K562 (cell line): ENCODE measurements at regions not wholly inside any gene's neighbourhood (a gene's known extent, or its start where the extent isn't known, plus 50 kb on each side); places are given as distances from the start of the nearest gene placed in this dataset.
A peak's percentile ranks its signal among the peaks of the same experiment; 100 is the strongest.

Experiments
- ATAC-seq: fragments of 200-7000 bp; cut with Tn5 transposase; 3 replicates; pipeline ENCODE4 v1.9.1; 2020; ENCODE audit warnings: moderate library complexity
- BruUV-seq: library from RNA; stranded (reverse); fragments of 400-500 nt; replicated peaks from 2 replicates; lab custom pipeline; 2021; lab: Mats Ljungman, UMichigan
- CTCF ChIA-PET: fragments of 300-600 bp; formaldehyde crosslinking; extraction: SDS; loops from one replicate; lab custom pipeline; 2021; ENCODE audit warnings: low intra/inter-chr PET ratio; lab: Yijun Ruan, JAX
- POLR2A ChIA-PET: fragments of 300-600, 350-650 bp; sonication (Branson Sonifier 250); formaldehyde crosslinking; extraction: SDS; loops from one replicate; lab custom pipeline; 2021; ENCODE audit warnings: antibody characterized with exemption, inconsistent platforms; lab: Yijun Ruan, JAX
- DNase-seq, 4 experiments: peaks; one replicate each; pipeline versions ENCODE4 v3.0.0 to v3.0.0-alpha.2; 2011 to 2018; ENCODE audit warnings: low spot score in 3 of 4, mixed read lengths in 3 of 4; ENCODE audit errors: extremely low read depth in 1 of 4
- FAIRE-seq: peaks from 2 replicates; lab custom pipeline; 2011; peaks lifted over from hg19 to GRCh38; lab: Jason Lieb, UNC
- H2AFZ ChIP-seq: 2 replicates; pipeline ENCODE4 v1.6.0; 2011; ENCODE audit warnings: low read depth, low read length, control low read depth, inconsistent platforms
- H3K27ac ChIP-seq: fragments of 200-600 bp; 3 replicates; pipeline ENCODE4 v1.8.0; 2011; ENCODE audit warnings: low read depth, mild to moderate bottlenecking, control low read depth, inconsistent platforms, low read length, moderate library complexity, mixed read lengths; ENCODE audit errors: extremely low read depth
- H3K27me3 ChIP-seq, 2 experiments: fragments of 300-600 bp in 1 of 2; 2 replicates in 1 of 2; 3 replicates in 1 of 2; pipeline versions ENCODE4 v1.6.0 to v1.8.0; 2011; ENCODE audit warnings: inconsistent platforms in 2 of 2, low read length in 2 of 2, mild to moderate bottlenecking in 1 of 2, mixed read lengths in 1 of 2, moderate library complexity in 1 of 2; ENCODE audit not compliant: control insufficient read depth in 2 of 2, insufficient read depth in 2 of 2
- H3K36me3 ChIP-seq: fragments of 300-600 bp; 3 replicates; pipeline ENCODE4 v1.8.0; 2011; ENCODE audit warnings: mild to moderate bottlenecking, low read length, inconsistent platforms; ENCODE audit not compliant: control insufficient read depth, insufficient read depth
- H3K4me1 ChIP-seq, 2 experiments: fragments of 200-600 bp in 1 of 2; replicated peaks in 1 of 2; 2 replicates in 1 of 2; 3 replicates in 1 of 2; pipeline versions ENCODE4 v1.5.1 to v1.8.0; 2011; ENCODE audit warnings: inconsistent platforms in 2 of 2, low read length in 2 of 2, mild to moderate bottlenecking in 1 of 2, mixed read lengths in 1 of 2, moderate library complexity in 1 of 2; ENCODE audit not compliant: control insufficient read depth in 2 of 2, insufficient read depth in 2 of 2
- H3K4me2 ChIP-seq: 2 replicates; pipeline ENCODE4 v1.6.1; 2011; ENCODE audit warnings: low read length, control low read depth, inconsistent platforms, mixed read lengths; ENCODE audit not compliant: insufficient read depth
- H3K4me3 ChIP-seq: fragments of 200-600 bp; sonication (generic), shearing (Covaris generic); 2 replicates; pipeline ENCODE4 v1.5.1; 2016; ENCODE audit warnings: control low read depth, inconsistent platforms
- H3K79me2 ChIP-seq: fragments of 200-600 bp; 3 replicates; pipeline ENCODE4 v1.8.0; 2011; ENCODE audit warnings: low read length, inconsistent platforms; ENCODE audit not compliant: control insufficient read depth, insufficient read depth
- H3K9ac ChIP-seq, 2 experiments: 2 replicates each; pipeline versions ENCODE4 v1.6.0 to v1.6.1; 2011; ENCODE audit warnings: low read depth in 2 of 2, low read length in 2 of 2, control low read depth in 1 of 2, inconsistent platforms in 1 of 2, mild to moderate bottlenecking in 1 of 2, mixed read lengths in 1 of 2; ENCODE audit not compliant: insufficient read depth in 1 of 2
- H3K9me1 ChIP-seq: one replicate; pipeline ENCODE4 v1.6.0; 2011; ENCODE audit warnings: inconsistent platforms, mild to moderate bottlenecking, low read length, moderate library complexity; ENCODE audit not compliant: control insufficient read depth, insufficient read depth
- H3K9me3 ChIP-seq: replicated peaks from 2 replicates; pipeline ENCODE4 v1.5.1; 2011; ENCODE audit warnings: low read depth, low read length, inconsistent platforms; ENCODE audit not compliant: control insufficient read depth, insufficient read depth
- H4K20me1 ChIP-seq: replicated peaks from 2 replicates; pipeline ENCODE4 v1.6.1; 2011; ENCODE audit warnings: low read length, inconsistent platforms, mixed read lengths; ENCODE audit not compliant: control insufficient read depth, insufficient read depth
- ARID2 ChIP-seq: fragments of 450-650 bp; IDR thresholded peaks from 2 replicates; pipeline ENCODE4 v1.6.1; 2017; ENCODE audit warnings: antibody characterized with exemption, mild to moderate bottlenecking
- BCLAF1 ChIP-seq, 2 experiments: fragments of 450-650 bp in 1 of 2; IDR thresholded peaks; 2 replicates each; pipeline ENCODE4 v1.6.1; 2011 to 2017; ENCODE audit warnings: low read depth in 2 of 2, antibody characterized with exemption in 1 of 2, borderline replicate concordance in 1 of 2, low read length in 1 of 2, mild to moderate bottlenecking in 1 of 2, mixed read lengths in 1 of 2; ENCODE audit not compliant: control insufficient read depth in 1 of 2
- CTCF ChIP-seq, 3 experiments: IDR thresholded peaks in 2 of 3; conservative IDR thresholded peaks in 1 of 3; 2 replicates each; pipeline ENCODE4 v1.5.1; 2011 to 2012; ENCODE audit warnings: low read length in 3 of 3, mild to moderate bottlenecking in 3 of 3, control low read depth in 2 of 3, improper control_type of control experiment in 1 of 3, inconsistent platforms in 1 of 3, low read depth in 1 of 3, mixed read lengths in 1 of 3, moderate library complexity in 1 of 3; ENCODE audit not compliant: insufficient read depth in 2 of 3
- DACH1 ChIP-seq: fragments of 450-650 bp; IDR thresholded peaks from 2 replicates; pipeline ENCODE4 v1.6.1; 2018; ENCODE audit not compliant: partially characterized antibody
- GTF2F1 ChIP-seq: IDR thresholded peaks from 2 replicates; pipeline ENCODE4 v1.6.1; 2011; ENCODE audit warnings: low read depth, low read length, improper control_type of control experiment
- MAFK ChIP-seq: IDR thresholded peaks from 2 replicates; pipeline ENCODE4 v1.6.1; 2011; ENCODE audit warnings: low read length, improper control_type of control experiment
- MED1 ChIP-seq: sonication (generic); formaldehyde crosslinking; IDR thresholded peaks from 2 replicates; pipeline ENCODE4 v1.8.1; 2023; ENCODE audit warnings: missing genetic modification reagents, borderline replicate concordance
- MNT ChIP-seq, 2 experiments: fragments of 450-650 bp; conservative IDR thresholded peaks; 2 replicates each; pipeline ENCODE4 v1.6.1; 2017; ENCODE audit warnings: mild to moderate bottlenecking in 2 of 2, moderate library complexity in 2 of 2
- OTX1 ChIP-seq: fragments of 450-650 bp; formaldehyde crosslinking; IDR thresholded peaks from 2 replicates; pipeline ENCODE4 v1.4.0; 2022; ENCODE audit warnings: mild to moderate bottlenecking
- ZNF408 ChIP-seq: fragments of 250-450 bp; sonication (Bioruptor Pico); IDR thresholded peaks from 2 replicates; pipeline ENCODE4 v1.4.0; 2020; ENCODE audit warnings: low read depth, mild to moderate bottlenecking, moderate library complexity
- ZNF79 ChIP-seq: fragments of 250-450 bp; sonication (Bioruptor Pico); IDR thresholded peaks from 2 replicates; pipeline ENCODE4 v1.4.0; 2020; ENCODE audit warnings: low read depth, mild to moderate bottlenecking, moderate library complexity
- WGBS: fragments of 100-300 bp; shearing (Covaris generic); methylation state at CpG from one replicate; pipeline ENCODE4 v1.1.6; 2016; ENCODE audit warnings: low coverage, mixed read lengths; ENCODE audit not compliant: insufficient coverage; ENCODE audit errors: missing lambda C conversion rate; 5-methylcytosine and 5-hydroxymethylcytosine counted together
- in situ Hi-C: fragments of 300-500 bp; cut with MboI; formaldehyde crosslinking; loops from 4 replicates; pipeline ENCODE4 v1.15.0; 2018; ENCODE audit warnings: inconsistent platforms, mixed read lengths
- intact Hi-C: fragments of 100-400 bp; cut with micrococcal nuclease; formaldehyde crosslinking; loops from 2 replicates; pipeline ENCODE4 v1.14.2; 2022

GRCh38 chr12:34625116-34625515, 602.8 kb downstream of the ALG10 start (continued):
- TF ChIP-seq CTCF (IDR thresholded peaks at IDR 0.05 in 2 of 3, conservative IDR thresholded peaks at IDR 0.05 in 1 of 3; ENCODE audit: insufficient read depth in 2 of 3, low read depth in 1 of 3, low read length in 3 of 3): peak; percentile 29 to 46 (median 34); a peak in 3 of 6 replicates

GRCh38 chr12:34626363-34627157, 604.3 kb downstream of the ALG10 start:
- intact Hi-C loops (loop anchor here (5.0 to 10.0 kb wide), 2 partner anchors 334 to 412 kb away; no protein-coding TSS in a partner anchor), in situ Hi-C loops (loop anchor here (10.0 kb wide), 3 partner anchors 302 to 592 kb away; no protein-coding TSS in a partner anchor)
- no peaks in the 10 kb centered on the region for H3K79me2 ChIP-seq
- WGBS: 0% methylated on average over 5 of the region's 5 CpGs
- H3K4me3 ChIP-seq: no peak overlapping the region
- ChIA-PET CTCF (no interaction called here), POLR2A (no interaction called here)
- H3K4me1 ChIP-seq: no peaks in the 10 kb centered on the region
- no peaks in the 10 kb centered on the region for H3K36me3 ChIP-seq
- H3K27me3 ChIP-seq: no peaks in the 10 kb centered on the region
- H4K20me1 ChIP-seq: no peaks in the 10 kb centered on the region
- no peaks in the 10 kb centered on the region for H3K9me3 ChIP-seq
- H3K9me1 ChIP-seq: no peaks in the 10 kb centered on the region
- H3K27ac ChIP-seq: no peak overlapping the region
- FAIRE-seq (no peak), ATAC-seq (no peak), DNase-seq (no peak)
- H3K9ac ChIP-seq: no peak overlapping the region
- H2AFZ ChIP-seq: no peak overlapping the region
- no peak overlapping the region for H3K4me2 ChIP-seq
- BruUV-seq: no TSS peak
- no peak for TF ChIP-seq BCLAF1 (IDR thresholded peaks at IDR 0.05; ENCODE audit: borderline replicate concordance in 1 of 2, control insufficient read depth in 1 of 2, low read depth in 2 of 2, low read length in 1 of 2)
- TF ChIP-seq MED1: no peak
- no peak for TF ChIP-seq ARID2
- TF ChIP-seq MNT (conservative IDR thresholded peaks at IDR 0.05): no peak
- no peak for TF ChIP-seq GTF2F1
- no peak for TF ChIP-seq MAFK
- no peak for TF ChIP-seq DACH1
- TF ChIP-seq ZNF408 (CRISPR knock-in tag): no peak
- no peak for TF ChIP-seq OTX1
- TF ChIP-seq ZNF79: no peak
